ENCODE measurements at regions not wholly inside any gene's neighbourhood (a gene's known extent, or its start where the extent isn't known, plus 50 kb on each side); places are given as distances from the start of the nearest gene placed in this dataset.

- TF ChIP-seq CTCF (IDR thresholded peaks at IDR 0.05; ENCODE audit: insufficient read depth, low read length) (no peak), POLR2AphosphoS5 (IDR thresholded peaks at IDR 0.05; ENCODE audit: low read depth) (no peak), GABPA (IDR thresholded peaks at IDR 0.05; ENCODE audit: low read depth) (no peak)
- TF ChIP-seq, protein P1, sequence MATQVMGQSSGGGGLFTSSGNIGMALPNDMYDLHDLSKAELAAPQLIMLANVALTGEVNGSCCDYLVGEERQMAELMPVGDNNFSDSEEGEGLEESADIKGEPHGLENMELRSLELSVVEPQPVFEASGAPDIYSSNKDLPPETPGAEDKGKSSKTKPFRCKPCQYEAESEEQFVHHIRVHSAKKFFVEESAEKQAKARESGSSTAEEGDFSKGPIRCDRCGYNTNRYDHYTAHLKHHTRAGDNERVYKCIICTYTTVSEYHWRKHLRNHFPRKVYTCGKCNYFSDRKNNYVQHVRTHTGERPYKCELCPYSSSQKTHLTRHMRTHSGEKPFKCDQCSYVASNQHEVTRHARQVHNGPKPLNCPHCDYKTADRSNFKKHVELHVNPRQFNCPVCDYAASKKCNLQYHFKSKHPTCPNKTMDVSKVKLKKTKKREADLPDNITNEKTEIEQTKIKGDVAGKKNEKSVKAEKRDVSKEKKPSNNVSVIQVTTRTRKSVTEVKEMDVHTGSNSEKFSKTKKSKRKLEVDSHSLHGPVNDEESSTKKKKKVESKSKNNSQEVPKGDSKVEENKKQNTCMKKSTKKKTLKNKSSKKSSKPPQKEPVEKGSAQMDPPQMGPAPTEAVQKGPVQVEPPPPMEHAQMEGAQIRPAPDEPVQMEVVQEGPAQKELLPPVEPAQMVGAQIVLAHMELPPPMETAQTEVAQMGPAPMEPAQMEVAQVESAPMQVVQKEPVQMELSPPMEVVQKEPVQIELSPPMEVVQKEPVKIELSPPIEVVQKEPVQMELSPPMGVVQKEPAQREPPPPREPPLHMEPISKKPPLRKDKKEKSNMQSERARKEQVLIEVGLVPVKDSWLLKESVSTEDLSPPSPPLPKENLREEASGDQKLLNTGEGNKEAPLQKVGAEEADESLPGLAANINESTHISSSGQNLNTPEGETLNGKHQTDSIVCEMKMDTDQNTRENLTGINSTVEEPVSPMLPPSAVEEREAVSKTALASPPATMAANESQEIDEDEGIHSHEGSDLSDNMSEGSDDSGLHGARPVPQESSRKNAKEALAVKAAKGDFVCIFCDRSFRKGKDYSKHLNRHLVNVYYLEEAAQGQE (IDR thresholded peaks at IDR 0.05; ENCODE audit: insufficient replicate concordance, low read depth), result no peak
Measured at GRCh38 chr18:2415656-2416055, 155.6 kb downstream of the METTL4 start.

Data from HL-60 (cell line).